ENCODE measurements at regions not wholly inside any gene's neighbourhood (a gene's known extent, or its start where the extent isn't known, plus 50 kb on each side); places are given as distances from the start of the nearest gene placed in this dataset.

- no peak overlapping the region for H3K4me3 Mint-ChIP-seq
- no peak overlapping the region for H3K9ac ChIP-seq
- H3K4me1 ChIP-seq = peaks cover 30% of the 10 kb centered on the region
- H3K27ac Mint-ChIP-seq = no peak overlapping the region
- H3K36me3 ChIP-seq = no peaks in the 10 kb centered on the region
- peak overlapping the region; percentile 85 for H3K27ac ChIP-seq
- no peaks in the 10 kb centered on the region for H3K27me3 Mint-ChIP-seq (ENCODE audit: insufficient read depth, low read depth)
- no peaks in the 10 kb centered on the region for H4K20me1 ChIP-seq (ENCODE audit: low read depth)
- no peaks in the 10 kb centered on the region for H3K27me3 ChIP-seq
- TF ChIP-seq EZH2 (IDR thresholded peaks at IDR 0.05) = no peak
- TF ChIP-seq EZH2phosphoT487 (IDR thresholded peaks at IDR 0.05) = no peak
- no peak for TF ChIP-seq CTCF (IDR thresholded peaks at IDR 0.05)
- peak; percentile 20 for DNase-seq (ENCODE audit: low spot score)
- no peaks in the 10 kb centered on the region for H3K36me3 Mint-ChIP-seq
- H3K4me1 Mint-ChIP-seq = peaks cover 25% of the 10 kb centered on the region
- peak overlapping the region; percentile 70 for H3K4me2 ChIP-seq
- H3K9me3 Mint-ChIP-seq = no peaks in the 10 kb centered on the region
- no peaks in the 10 kb centered on the region for H3K9me3 ChIP-seq (ENCODE audit: low read depth)
- peak overlapping the region; percentile 30 for H3K4me3 ChIP-seq
- H2AFZ ChIP-seq (replicated peaks) = peak overlapping the region; percentile 76
- peaks cover 30% of the 10 kb centered on the region for H3F3A ChIP-seq (ENCODE audit: low read depth)
- H3K79me2 ChIP-seq (ENCODE audit: low read depth) = no peaks in the 10 kb centered on the region
Observed at GRCh38 chr6:106886081-106886843, 88.3 kb downstream of the CD24 start.

GRCh38 chr6:106885679-106886078 is 88.8 kb downstream of the CD24 start:
- Mint-ChIP-seq H3K27ac (no peak overlapping the region), H3K9me3 (no peaks in the 10 kb centered on the region), H3K4me3 (no peak overlapping the region), H3K4me1 (peaks cover 25% of the 10 kb centered on the region), H3K36me3 (no peaks in the 10 kb centered on the region), H3K27me3 (ENCODE audit: insufficient read depth, low read depth) (no peaks in the 10 kb centered on the region)
- Histone ChIP-seq H2AFZ (replicated peaks) (peak overlapping the region; percentile 59), H3K4me3 (no peak overlapping the region), H3K27ac (no peak overlapping the region), H3K27me3 (no peaks in the 10 kb centered on the region), H3K4me2 (peak overlapping the region; percentile 70), H3F3A (ENCODE audit: low read depth) (peaks cover 30% of the 10 kb centered on the region), H3K4me1 (peaks cover 30% of the 10 kb centered on the region), H3K79me2 (ENCODE audit: low read depth) (no peaks in the 10 kb centered on the region), H3K36me3 (no peaks in the 10 kb centered on the region), H4K20me1 (ENCODE audit: low read depth) (no peaks in the 10 kb centered on the region), H3K9me3 (ENCODE audit: low read depth) (no peaks in the 10 kb centered on the region), H3K9ac (no peak overlapping the region)
- no peak for TF ChIP-seq CTCF (IDR thresholded peaks at IDR 0.05)
- no peak for TF ChIP-seq EZH2phosphoT487 (IDR thresholded peaks at IDR 0.05)
- no peak for TF ChIP-seq EZH2 (IDR thresholded peaks at IDR 0.05)
- no peak for DNase-seq (ENCODE audit: low spot score)

- no peak overlapping the region for H3K27ac ChIP-seq
- H3K36me3 Mint-ChIP-seq = no peaks in the 10 kb centered on the region
- H3K9ac ChIP-seq = no peak overlapping the region
- H3K4me3 Mint-ChIP-seq = no peak overlapping the region
- H3K4me2 ChIP-seq = no peak overlapping the region
- H4K20me1 ChIP-seq (ENCODE audit: low read depth) = no peaks in the 10 kb centered on the region
- no peaks in the 10 kb centered on the region for H3K9me3 Mint-ChIP-seq
- peaks cover 30% of the 10 kb centered on the region for H3F3A ChIP-seq (ENCODE audit: low read depth)
- DNase-seq (ENCODE audit: low spot score) = no peak
- no peaks in the 10 kb centered on the region for H3K9me3 ChIP-seq (ENCODE audit: low read depth)
- peaks cover 25% of the 10 kb centered on the region for H3K4me1 Mint-ChIP-seq
- H3K4me1 ChIP-seq = peaks cover 30% of the 10 kb centered on the region
- no peak overlapping the region for H2AFZ ChIP-seq (replicated peaks)
- H3K27ac Mint-ChIP-seq = no peak overlapping the region
- no peak overlapping the region for H3K4me3 ChIP-seq
- H3K27me3 Mint-ChIP-seq (ENCODE audit: insufficient read depth, low read depth) = no peaks in the 10 kb centered on the region
- TF ChIP-seq EZH2phosphoT487 (IDR thresholded peaks at IDR 0.05) (no peak), CTCF (IDR thresholded peaks at IDR 0.05) (no peak), EZH2 (IDR thresholded peaks at IDR 0.05) (no peak)
- no peaks in the 10 kb centered on the region for H3K27me3 ChIP-seq
- no peaks in the 10 kb centered on the region for H3K79me2 ChIP-seq (ENCODE audit: low read depth)
- no peaks in the 10 kb centered on the region for H3K36me3 ChIP-seq
Observed at GRCh38 chr6:106884576-106884975, 90.0 kb downstream of the CD24 start.

Measured in neural progenitor cell (in vitro differentiated cells).